Activated naive CD4-positive, alpha-beta T cell treated with anti-CD3 and anti-CD28 coated beads, Interleukin-2, amount 50 U/mL, for 24 hours (primary cell): ENCODE measurements at regions not wholly inside any gene's neighbourhood (a gene's known extent, or its start where the extent isn't known, plus 50 kb on each side); places are given as distances from the start of the nearest gene placed in this dataset.

Experiments used
- H3K27ac Mint-ChIP-seq: one replicate; pipeline ENCODE4 v1.8.0; 2021; ENCODE audit warnings: mild to moderate bottlenecking, mixed read lengths
- H3K27me3 Mint-ChIP-seq: one replicate; pipeline ENCODE4 v1.8.0; 2021; ENCODE audit warnings: mixed read lengths
- H3K36me3 Mint-ChIP-seq: one replicate; pipeline ENCODE4 v1.8.0; 2021; ENCODE audit warnings: mixed read lengths
- H3K4me1 Mint-ChIP-seq: one replicate; pipeline ENCODE4 v1.8.0; 2021; ENCODE audit warnings: mixed read lengths
- H3K4me3 Mint-ChIP-seq: one replicate; pipeline ENCODE4 v1.8.0; 2021; ENCODE audit warnings: mild to moderate bottlenecking, mixed read lengths
- H3K9me3 Mint-ChIP-seq: one replicate; pipeline ENCODE4 v1.8.0; 2021; ENCODE audit warnings: mixed read lengths

DNA sequence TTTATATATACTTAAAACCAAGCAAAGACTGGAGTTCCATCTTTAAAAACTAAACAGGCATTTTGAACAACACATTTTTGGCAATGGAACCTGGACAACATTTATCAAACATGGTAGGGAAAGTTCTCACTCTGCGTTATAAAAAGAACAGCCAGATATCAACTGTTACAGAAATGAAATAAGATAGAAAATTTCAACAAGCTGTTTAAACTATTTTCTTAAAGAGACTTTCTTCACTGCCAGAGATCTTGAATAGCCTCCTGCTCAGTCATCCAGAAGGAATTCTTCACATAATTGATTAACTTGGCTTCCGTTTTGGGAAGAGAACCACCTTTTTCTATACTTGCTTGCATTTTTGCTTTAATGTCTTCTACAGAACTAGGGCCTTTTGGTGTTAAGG lies 166.0 kb upstream of the PIK3C3 start:
- Mint-ChIP-seq H3K4me3 (no peak overlapping the region), H3K27me3 (no peaks in the 10 kb centered on the region), H3K9me3 (no peaks in the 10 kb centered on the region), H3K36me3 (no peaks in the 10 kb centered on the region), H3K4me1 (no peaks in the 10 kb centered on the region), H3K27ac (no peak overlapping the region)

- no peak overlapping the region for H3K27ac Mint-ChIP-seq
- no peaks in the 10 kb centered on the region for H3K9me3 Mint-ChIP-seq
- H3K27me3 Mint-ChIP-seq, result no peaks in the 10 kb centered on the region
- H3K36me3 Mint-ChIP-seq, result no peaks in the 10 kb centered on the region
- H3K4me1 Mint-ChIP-seq, result no peaks in the 10 kb centered on the region
- no peak overlapping the region for H3K4me3 Mint-ChIP-seq
Observed at GRCh38 chr18:41783879-41784278, 171.2 kb upstream of the PIK3C3 start.

- Mint-ChIP-seq H3K27ac (no peak overlapping the region), H3K36me3 (no peaks in the 10 kb centered on the region), H3K4me3 (no peak overlapping the region), H3K27me3 (no peaks in the 10 kb centered on the region), H3K4me1 (no peaks in the 10 kb centered on the region), H3K9me3 (no peaks in the 10 kb centered on the region)
Observed at GRCh38 chr18:41783065-41783818, 171.8 kb upstream of the PIK3C3 start.

GRCh38 chr18:41771973-41772372 lies 183.1 kb upstream of the PIK3C3 start:
- H3K4me1 Mint-ChIP-seq, result no peaks in the 10 kb centered on the region
- no peaks in the 10 kb centered on the region for H3K9me3 Mint-ChIP-seq
- H3K27me3 Mint-ChIP-seq, result peaks cover 1% of the 10 kb centered on the region
- H3K36me3 Mint-ChIP-seq, result no peaks in the 10 kb centered on the region
- no peak overlapping the region for H3K4me3 Mint-ChIP-seq
- no peak overlapping the region for H3K27ac Mint-ChIP-seq

- no peaks in the 10 kb centered on the region for H3K9me3 Mint-ChIP-seq
- H3K27me3 Mint-ChIP-seq, result peaks cover 1% of the 10 kb centered on the region
- H3K36me3 Mint-ChIP-seq, result no peaks in the 10 kb centered on the region
- H3K4me1 Mint-ChIP-seq, result no peaks in the 10 kb centered on the region
- no peak overlapping the region for H3K27ac Mint-ChIP-seq
- H3K4me3 Mint-ChIP-seq, result no peak overlapping the region
Observed at GRCh38 chr18:41769265-41769664, 185.8 kb upstream of the PIK3C3 start.

GRCh38 chr18:41768467-41768866 lies 186.6 kb upstream of the PIK3C3 start:
- H3K4me1 Mint-ChIP-seq, result no peaks in the 10 kb centered on the region
- H3K9me3 Mint-ChIP-seq, result no peaks in the 10 kb centered on the region
- no peak overlapping the region for H3K4me3 Mint-ChIP-seq
- H3K27ac Mint-ChIP-seq, result no peak overlapping the region
- H3K27me3 Mint-ChIP-seq, result peaks cover 1% of the 10 kb centered on the region
- no peaks in the 10 kb centered on the region for H3K36me3 Mint-ChIP-seq

- peaks cover 1% of the 10 kb centered on the region for H3K27me3 Mint-ChIP-seq
- H3K9me3 Mint-ChIP-seq, result no peaks in the 10 kb centered on the region
- H3K4me1 Mint-ChIP-seq, result no peaks in the 10 kb centered on the region
- no peaks in the 10 kb centered on the region for H3K36me3 Mint-ChIP-seq
- H3K4me3 Mint-ChIP-seq, result no peak overlapping the region
- no peak overlapping the region for H3K27ac Mint-ChIP-seq
Observed at GRCh38 chr18:41767960-41768359, 187.1 kb upstream of the PIK3C3 start.

DNA sequence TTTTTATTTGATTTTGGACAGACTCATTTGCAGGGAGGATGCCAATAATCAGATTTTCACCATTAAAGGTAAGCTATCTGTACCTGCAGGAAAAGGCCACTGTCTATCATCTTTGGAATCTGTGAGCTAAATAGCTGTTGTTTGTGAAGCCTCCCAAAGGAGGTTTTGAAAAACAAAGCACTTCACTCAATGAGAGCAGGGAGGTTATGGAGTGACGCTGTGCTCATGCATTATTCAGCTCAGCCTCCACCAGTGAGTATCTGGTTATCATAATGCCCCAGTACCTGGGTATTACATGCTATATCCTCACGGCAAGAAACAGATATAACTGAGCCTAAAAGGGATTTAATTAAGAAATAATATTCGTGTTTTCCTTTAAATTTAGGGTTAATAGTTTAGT lies 189.6 kb upstream of the PIK3C3 start:
- Mint-ChIP-seq H3K4me1 (no peaks in the 10 kb centered on the region), H3K27me3 (peaks cover 1% of the 10 kb centered on the region), H3K4me3 (no peak overlapping the region), H3K9me3 (no peaks in the 10 kb centered on the region), H3K27ac (no peak overlapping the region), H3K36me3 (no peaks in the 10 kb centered on the region)

DNA sequence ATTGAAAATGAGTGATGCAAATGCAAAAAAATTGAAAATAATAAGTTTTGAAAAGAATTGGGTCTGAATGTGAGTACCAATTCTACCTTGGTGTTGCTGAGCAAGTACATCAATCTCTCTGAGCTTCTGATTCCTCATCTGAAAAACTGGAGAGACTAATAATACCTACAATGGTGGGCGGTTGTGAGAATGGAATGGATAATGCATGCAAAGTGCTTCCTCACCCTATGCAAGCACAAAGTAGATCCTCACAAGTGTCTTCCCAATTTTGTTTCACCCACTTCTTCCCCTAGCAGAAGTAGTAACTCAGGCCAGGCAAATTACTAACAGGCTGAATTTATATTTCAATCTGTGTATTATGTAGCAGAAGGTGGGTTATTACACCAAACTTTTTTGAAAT lies 191.7 kb upstream of the PIK3C3 start:
- Mint-ChIP-seq H3K4me3 (no peak overlapping the region), H3K27ac (no peak overlapping the region), H3K4me1 (no peaks in the 10 kb centered on the region), H3K27me3 (peaks cover 1% of the 10 kb centered on the region), H3K36me3 (no peaks in the 10 kb centered on the region), H3K9me3 (no peaks in the 10 kb centered on the region)

- no peaks in the 10 kb centered on the region for H3K36me3 Mint-ChIP-seq
- H3K4me3 Mint-ChIP-seq, result no peak overlapping the region
- no peaks in the 10 kb centered on the region for H3K9me3 Mint-ChIP-seq
- no peaks in the 10 kb centered on the region for H3K4me1 Mint-ChIP-seq
- H3K27me3 Mint-ChIP-seq, result no peaks in the 10 kb centered on the region
- no peak overlapping the region for H3K27ac Mint-ChIP-seq
Observed at GRCh38 chr18:41761333-41762018, 193.6 kb upstream of the PIK3C3 start.

- H3K27ac Mint-ChIP-seq, result no peak overlapping the region
- H3K4me3 Mint-ChIP-seq, result no peak overlapping the region
- no peaks in the 10 kb centered on the region for H3K4me1 Mint-ChIP-seq
- no peaks in the 10 kb centered on the region for H3K36me3 Mint-ChIP-seq
- no peaks in the 10 kb centered on the region for H3K9me3 Mint-ChIP-seq
- H3K27me3 Mint-ChIP-seq, result peaks cover 2% of the 10 kb centered on the region
Observed at GRCh38 chr18:41758534-41758933, 196.5 kb upstream of the PIK3C3 start.

GRCh38 chr18:41756141-41756540 lies 198.9 kb upstream of the PIK3C3 start:
- no peaks in the 10 kb centered on the region for H3K36me3 Mint-ChIP-seq
- H3K27ac Mint-ChIP-seq, result no peak overlapping the region
- peaks cover 2% of the 10 kb centered on the region for H3K27me3 Mint-ChIP-seq
- no peak overlapping the region for H3K4me3 Mint-ChIP-seq
- no peaks in the 10 kb centered on the region for H3K4me1 Mint-ChIP-seq
- H3K9me3 Mint-ChIP-seq, result no peaks in the 10 kb centered on the region

DNA sequence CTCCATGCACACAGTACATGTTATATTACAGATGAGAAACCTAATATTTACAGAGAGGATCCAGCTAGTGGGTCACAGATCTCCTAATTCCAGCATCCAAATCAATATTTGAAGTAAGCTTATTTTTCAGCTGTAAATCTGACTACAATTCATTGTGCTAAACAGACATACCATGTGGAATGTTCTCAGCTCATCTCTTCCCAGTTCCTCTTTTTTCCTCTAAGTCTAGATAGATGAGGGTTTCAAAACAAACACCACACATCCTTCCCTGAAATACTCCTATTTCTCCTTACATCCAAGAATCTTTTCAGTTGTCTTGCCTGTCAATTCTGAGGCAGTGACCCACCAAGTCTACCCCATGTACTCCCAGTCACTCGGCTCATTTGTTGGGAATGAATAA lies 200.7 kb upstream of the PIK3C3 start:
- H3K4me1 Mint-ChIP-seq, result no peaks in the 10 kb centered on the region
- no peak overlapping the region for H3K27ac Mint-ChIP-seq
- H3K9me3 Mint-ChIP-seq, result no peaks in the 10 kb centered on the region
- no peak overlapping the region for H3K4me3 Mint-ChIP-seq
- no peaks in the 10 kb centered on the region for H3K36me3 Mint-ChIP-seq
- peaks cover 2% of the 10 kb centered on the region for H3K27me3 Mint-ChIP-seq

- no peaks in the 10 kb centered on the region for H3K9me3 Mint-ChIP-seq
- H3K4me1 Mint-ChIP-seq, result no peaks in the 10 kb centered on the region
- peaks cover 2% of the 10 kb centered on the region for H3K27me3 Mint-ChIP-seq
- H3K27ac Mint-ChIP-seq, result no peak overlapping the region
- no peaks in the 10 kb centered on the region for H3K36me3 Mint-ChIP-seq
- H3K4me3 Mint-ChIP-seq, result no peak overlapping the region
Observed at GRCh38 chr18:41753826-41754225, 201.2 kb upstream of the PIK3C3 start.

DNA sequence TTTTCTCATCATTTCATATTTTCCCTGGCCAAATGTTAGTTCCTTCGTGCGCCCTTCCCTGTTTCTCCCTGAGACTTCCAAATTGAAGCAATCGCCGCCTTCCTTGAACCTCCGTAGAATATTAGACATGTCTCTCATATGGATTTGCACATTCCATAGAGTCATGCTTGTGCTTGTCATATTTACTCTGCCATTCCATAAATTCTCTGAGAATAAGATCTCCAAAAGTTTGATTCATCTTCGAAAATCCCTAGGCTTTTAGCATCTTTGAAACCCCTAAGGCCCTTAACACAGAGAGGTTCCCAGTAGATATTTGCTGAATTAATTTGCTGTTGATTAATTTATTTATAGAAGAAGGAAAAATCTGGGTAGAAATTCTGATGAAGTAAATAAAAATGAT lies 202.2 kb upstream of the PIK3C3 start:
- no peak overlapping the region for H3K27ac Mint-ChIP-seq
- H3K27me3 Mint-ChIP-seq, result peaks cover 2% of the 10 kb centered on the region
- H3K36me3 Mint-ChIP-seq, result no peaks in the 10 kb centered on the region
- no peaks in the 10 kb centered on the region for H3K9me3 Mint-ChIP-seq
- H3K4me1 Mint-ChIP-seq, result no peaks in the 10 kb centered on the region
- no peak overlapping the region for H3K4me3 Mint-ChIP-seq

- Mint-ChIP-seq H3K27me3 (peaks cover 2% of the 10 kb centered on the region), H3K4me1 (no peaks in the 10 kb centered on the region), H3K9me3 (no peaks in the 10 kb centered on the region), H3K27ac (no peak overlapping the region), H3K4me3 (no peak overlapping the region), H3K36me3 (no peaks in the 10 kb centered on the region)
Observed at GRCh38 chr18:41751652-41752051, 203.4 kb upstream of the PIK3C3 start.

DNA sequence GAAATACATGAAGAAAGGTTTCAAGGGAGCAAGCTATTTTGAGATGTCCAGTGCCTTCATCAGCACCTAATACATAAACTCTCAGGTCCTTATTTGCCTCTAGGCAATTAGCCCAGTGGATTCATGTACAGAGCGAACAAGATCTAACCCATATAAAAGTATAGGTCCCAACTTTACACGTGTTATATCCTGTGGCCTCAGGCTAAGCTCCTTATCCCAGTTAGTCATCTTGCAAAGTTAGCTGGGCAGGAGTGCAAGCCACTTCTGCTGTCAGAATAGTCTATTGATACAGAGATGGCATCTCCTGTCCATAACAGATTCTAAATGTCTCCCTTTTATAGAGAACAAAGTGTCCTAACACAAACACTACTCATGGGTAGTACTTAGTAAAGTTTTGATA lies 203.9 kb upstream of the PIK3C3 start:
- Mint-ChIP-seq H3K27me3 (no peaks in the 10 kb centered on the region), H3K9me3 (no peaks in the 10 kb centered on the region), H3K4me1 (no peaks in the 10 kb centered on the region), H3K4me3 (no peak overlapping the region), H3K36me3 (no peaks in the 10 kb centered on the region), H3K27ac (no peak overlapping the region)
